Peyer's patch (tissue), 4 donors: ENCODE measurements at regions not wholly inside any gene's neighbourhood (a gene's known extent, or its start where the extent isn't known, plus 50 kb on each side); places are given as distances from the start of the nearest gene placed in this dataset.

Experiments
- CTCF ChIP-seq, 6 experiments: fragments of 450-650 bp in 4 of 6; fragments of 200-600 bp in 2 of 6; sonication (generic) in 1 of 6; IDR thresholded peaks; one replicate each; pipeline ENCODE4 v1.5.1; 2017 to 2019; ENCODE audit warnings: antibody characterized with exemption in 6 of 6, mild to moderate bottlenecking in 3 of 6, moderate library complexity in 1 of 6
- POLR2A ChIP-seq, 2 donors: fragments of 450-650 bp; IDR thresholded peaks; one replicate each; pipeline ENCODE4 v1.5.1; 2017; ENCODE audit warnings: antibody characterized with exemption in 2 of 2, mild to moderate bottlenecking in 2 of 2, moderate library complexity in 2 of 2

GRCh38 chr12:58640314-58640713 is 280.0 kb downstream of the LRIG3 start:
- TF ChIP-seq CTCF (IDR thresholded peaks at IDR 0.05) (no peak), POLR2A (IDR thresholded peaks at IDR 0.05) (no peak)
